Caco-2 (cell line): ENCODE measurements at regions not wholly inside any gene's neighbourhood (a gene's known extent, or its start where the extent isn't known, plus 50 kb on each side); places are given as distances from the start of the nearest gene placed in this dataset.

Experiments
- BruUV-seq: library from RNA; stranded (reverse); fragments of 400-500 nt; replicated peaks from 2 replicates; lab custom pipeline; 2021; lab: Mats Ljungman, UMichigan
- CTCF ChIA-PET: fragments of 300-600 bp; sonication (Branson Sonifier 250); formaldehyde crosslinking; loops from one replicate; lab custom pipeline; 2022; ENCODE audit warnings: antibody characterized with exemption; lab: Charles Lee
- POLR2A ChIA-PET: fragments of 300-600 bp; sonication (Branson Sonifier 250); formaldehyde crosslinking; loops from one replicate; lab custom pipeline; 2022; ENCODE audit warnings: antibody characterized with exemption; lab: Charles Lee
- DNase-seq, 2 experiments: peaks; one replicate each; pipeline versions ENCODE4 v3.0.0 to v3.0.0-alpha.2; 2020 to 2022
- H3K27me3 ChIP-seq: replicated peaks from 2 replicates; pipeline ENCODE4 v1.6.0; 2011; ENCODE audit warnings: low read length; ENCODE audit not compliant: control insufficient read depth, insufficient read depth
- H3K36me3 ChIP-seq: 2 replicates; pipeline ENCODE4 v1.5.1; 2011; ENCODE audit warnings: low read length; ENCODE audit not compliant: control insufficient read depth, insufficient read depth
- H3K4me1 ChIP-seq: fragments of 250-450 bp; sonication (Bioruptor Pico); 2 replicates; pipeline ENCODE4 v1.5.1; 2020; ENCODE audit warnings: mild to moderate bottlenecking
- H3K4me3 ChIP-seq: 2 replicates; pipeline ENCODE4 v1.5.1; 2011; ENCODE audit warnings: low read depth, mild to moderate bottlenecking, control low read depth, low read length
- H3K9me3 ChIP-seq: fragments of 250-450 bp; sonication (Bioruptor Pico); 2 replicates; pipeline ENCODE4 v1.5.1; 2020; ENCODE audit warnings: mild to moderate bottlenecking, moderate library complexity
- H3K27ac Mint-ChIP-seq: one replicate; pipeline ENCODE4 v1.8.0; 2022; ENCODE audit warnings: mixed read lengths; ENCODE audit not compliant: unreplicated experiment
- H3K27me3 Mint-ChIP-seq: one replicate; pipeline ENCODE4 v1.8.0; 2022; ENCODE audit warnings: mixed read lengths; ENCODE audit not compliant: insufficient read depth, unreplicated experiment
- H3K36me3 Mint-ChIP-seq: one replicate; pipeline ENCODE4 v1.8.0; 2022; ENCODE audit warnings: mild to moderate bottlenecking, mixed read lengths; ENCODE audit not compliant: insufficient read depth, unreplicated experiment
- H3K4me1 Mint-ChIP-seq: one replicate; pipeline ENCODE4 v1.8.0; 2022; ENCODE audit warnings: low read depth, mixed read lengths; ENCODE audit not compliant: unreplicated experiment
- H3K4me3 Mint-ChIP-seq: one replicate; pipeline ENCODE4 v1.8.0; 2022; ENCODE audit warnings: mild to moderate bottlenecking, moderate library complexity, mixed read lengths; ENCODE audit not compliant: unreplicated experiment
- H3K9me3 Mint-ChIP-seq: one replicate; pipeline ENCODE4 v1.8.0; 2022; ENCODE audit warnings: mixed read lengths; ENCODE audit not compliant: unreplicated experiment
- intact Hi-C: fragments of 100-400 bp; cut with micrococcal nuclease; formaldehyde crosslinking; loops from one replicate; pipeline ENCODE4 v1.10.0; 2022; ENCODE audit not compliant: unreplicated experiment
- TF ChIP-seq, protein P1 (sequence below), 2 experiments: fragments of 200-600 bp in 1 of 2; IDR thresholded peaks; 1 replicate in 1 of 2; 2 replicates in 1 of 2; pipeline versions ENCODE4 v1.5.1 to v1.8.0; 2011 to 2022; ENCODE audit warnings: antibody characterized with exemption in 1 of 2, control low read depth in 1 of 2, inconsistent platforms in 1 of 2, low read depth in 1 of 2, low read length in 1 of 2, mild to moderate bottlenecking in 1 of 2, moderate library complexity in 1 of 2; ENCODE audit not compliant: insufficient read depth in 1 of 2, severe bottlenecking in 1 of 2, unreplicated experiment in 1 of 2

GRCh38 chr9:23502004-23502403 is 324.0 kb downstream of the ELAVL2 start:
- Mint-ChIP-seq H3K27ac (no peak overlapping the region), H3K9me3 (no peaks in the 10 kb centered on the region), H3K27me3 (no peaks in the 10 kb centered on the region), H3K4me3 (no peak overlapping the region), H3K4me1 (no peaks in the 10 kb centered on the region), H3K36me3 (no peaks in the 10 kb centered on the region)
- ChIA-PET POLR2A (no interaction called here), CTCF (no interaction called here)
- Histone ChIP-seq H3K9me3 (no peaks in the 10 kb centered on the region), H3K4me1 (no peaks in the 10 kb centered on the region), H3K36me3 (no peaks in the 10 kb centered on the region), H3K4me3 (no peak overlapping the region), H3K27me3 (no peaks in the 10 kb centered on the region)
- intact Hi-C loops = no loop called here
- BruUV-seq = no TSS peak
- no peak for DNase-seq
- TF ChIP-seq, protein P1, sequence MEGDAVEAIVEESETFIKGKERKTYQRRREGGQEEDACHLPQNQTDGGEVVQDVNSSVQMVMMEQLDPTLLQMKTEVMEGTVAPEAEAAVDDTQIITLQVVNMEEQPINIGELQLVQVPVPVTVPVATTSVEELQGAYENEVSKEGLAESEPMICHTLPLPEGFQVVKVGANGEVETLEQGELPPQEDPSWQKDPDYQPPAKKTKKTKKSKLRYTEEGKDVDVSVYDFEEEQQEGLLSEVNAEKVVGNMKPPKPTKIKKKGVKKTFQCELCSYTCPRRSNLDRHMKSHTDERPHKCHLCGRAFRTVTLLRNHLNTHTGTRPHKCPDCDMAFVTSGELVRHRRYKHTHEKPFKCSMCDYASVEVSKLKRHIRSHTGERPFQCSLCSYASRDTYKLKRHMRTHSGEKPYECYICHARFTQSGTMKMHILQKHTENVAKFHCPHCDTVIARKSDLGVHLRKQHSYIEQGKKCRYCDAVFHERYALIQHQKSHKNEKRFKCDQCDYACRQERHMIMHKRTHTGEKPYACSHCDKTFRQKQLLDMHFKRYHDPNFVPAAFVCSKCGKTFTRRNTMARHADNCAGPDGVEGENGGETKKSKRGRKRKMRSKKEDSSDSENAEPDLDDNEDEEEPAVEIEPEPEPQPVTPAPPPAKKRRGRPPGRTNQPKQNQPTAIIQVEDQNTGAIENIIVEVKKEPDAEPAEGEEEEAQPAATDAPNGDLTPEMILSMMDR (IDR thresholded peaks at IDR 0.05; ENCODE audit: insufficient read depth in 1 of 2, low read depth in 1 of 2, low read length in 1 of 2, severe bottlenecking in 1 of 2, unreplicated experiment in 1 of 2) = no peak

- Histone ChIP-seq H3K36me3 (no peaks in the 10 kb centered on the region), H3K4me1 (no peaks in the 10 kb centered on the region), H3K27me3 (no peaks in the 10 kb centered on the region), H3K4me3 (no peak overlapping the region), H3K9me3 (no peaks in the 10 kb centered on the region)
- Mint-ChIP-seq H3K27me3 (no peaks in the 10 kb centered on the region), H3K36me3 (no peaks in the 10 kb centered on the region), H3K4me1 (no peaks in the 10 kb centered on the region), H3K4me3 (no peak overlapping the region), H3K27ac (no peak overlapping the region), H3K9me3 (no peaks in the 10 kb centered on the region)
- DNase-seq = no peak
- TF ChIP-seq, protein P1 (IDR thresholded peaks at IDR 0.05; ENCODE audit: insufficient read depth in 1 of 2, low read depth in 1 of 2, low read length in 1 of 2, severe bottlenecking in 1 of 2, unreplicated experiment in 1 of 2) = no peak
- POLR2A ChIA-PET = no interaction called here
- no TSS peak for BruUV-seq
- intact Hi-C loops = no loop called here
- CTCF ChIA-PET = no interaction called here
These were observed 303.1 kb downstream of the ELAVL2 start for GRCh38 chr9:23522952-23523351.

GRCh38 chr9:23524607-23525155 is 301.4 kb downstream of the ELAVL2 start:
- ChIA-PET CTCF (no interaction called here), POLR2A (no interaction called here)
- no peak overlapping the region for H3K4me3 ChIP-seq
- Mint-ChIP-seq H3K4me1 (no peaks in the 10 kb centered on the region), H3K9me3 (no peaks in the 10 kb centered on the region), H3K27ac (no peak overlapping the region), H3K27me3 (no peaks in the 10 kb centered on the region), H3K36me3 (no peaks in the 10 kb centered on the region), H3K4me3 (no peak overlapping the region)
- H3K9me3 ChIP-seq = no peaks in the 10 kb centered on the region
- intact Hi-C loops = no loop called here
- BruUV-seq = no TSS peak
- TF ChIP-seq, protein P1 (IDR thresholded peaks at IDR 0.05; ENCODE audit: insufficient read depth in 1 of 2, low read depth in 1 of 2, low read length in 1 of 2, severe bottlenecking in 1 of 2, unreplicated experiment in 1 of 2) = no peak
- no peaks in the 10 kb centered on the region for H3K4me1 ChIP-seq
- no peaks in the 10 kb centered on the region for H3K36me3 ChIP-seq
- DNase-seq = no peak
- no peaks in the 10 kb centered on the region for H3K27me3 ChIP-seq
